HEK293T (cell line): ENCODE measurements at regions not wholly inside any gene's neighbourhood (a gene's known extent, or its start where the extent isn't known, plus 50 kb on each side); places are given as distances from the start of the nearest gene placed in this dataset.

Experiments used
- BHLHE40 ChIP-seq: fragments of 450-650 bp; IDR thresholded peaks from 2 replicates; pipeline ENCODE4 v1.6.1; 2016; ENCODE audit warnings: mild to moderate bottlenecking, moderate library complexity, borderline replicate concordance
- FOXK2 ChIP-seq: fragments of 450-650 bp; IDR thresholded peaks from 2 replicates; pipeline ENCODE4 v1.6.1; 2016; ENCODE audit warnings: mild to moderate bottlenecking

DNA sequence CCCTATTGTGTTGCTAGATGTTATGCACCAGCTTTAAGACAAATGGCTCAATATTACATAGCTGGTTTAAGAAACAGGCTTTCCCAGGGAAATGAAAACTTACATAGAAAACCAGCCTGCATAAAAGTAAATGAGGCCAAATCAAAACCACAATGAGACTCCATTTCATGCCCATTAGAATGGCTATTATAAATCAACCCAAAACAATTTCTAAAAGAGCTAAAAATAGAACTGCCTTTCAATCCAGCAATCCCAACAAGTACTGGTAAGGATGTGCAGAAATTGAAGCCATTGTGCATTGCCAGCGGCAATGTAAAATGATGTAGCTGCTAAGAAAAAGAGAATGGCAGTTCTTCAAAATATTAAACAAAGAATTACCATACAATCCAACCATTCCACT, 1170.0 kb upstream of the CDH9 start:
- TF ChIP-seq BHLHE40 (no peak), FOXK2 (no peak)
